HG03045 (cell line): ENCODE measurements at regions not wholly inside any gene's neighbourhood (a gene's known extent, or its start where the extent isn't known, plus 50 kb on each side); places are given as distances from the start of the nearest gene placed in this dataset.
"Not testable (repeated sequence)": the region's sequence is repeated elsewhere in the genome, so short reads cannot be mapped to it uniquely, and the experiment has no call there.

Experiments
- ATAC-seq: cut with Tn5 transposase; IDR thresholded peaks from one replicate; pipeline ENCODE4 v1.9.1; 2021; ENCODE audit warnings: mild to moderate bottlenecking, moderate library complexity; ENCODE audit not compliant: unreplicated experiment

GRCh38 chr13:54975676-54976075, 1947.1 kb downstream of the OLFM4 start:
- ATAC-seq = no peak

DNA sequence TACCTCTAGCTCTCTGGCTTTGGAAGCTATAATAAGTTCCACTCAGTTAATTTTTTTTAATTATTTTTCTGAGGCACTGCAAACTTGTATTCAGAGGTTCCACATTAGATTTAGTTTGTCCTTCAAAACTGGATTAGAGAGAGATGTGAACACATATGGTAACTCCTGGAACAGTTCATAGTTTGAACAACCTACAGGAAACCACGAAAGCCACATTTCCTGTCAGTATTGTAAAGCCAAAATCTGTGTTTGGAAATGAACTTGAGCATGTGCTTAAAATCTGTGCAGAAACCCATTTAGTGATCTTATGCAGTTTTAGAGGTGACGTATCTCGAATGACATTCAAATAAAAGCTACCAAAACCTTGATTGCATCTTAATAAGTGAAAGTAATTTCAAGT, 1952.0 kb downstream of the OLFM4 start:
- no peak for ATAC-seq

DNA sequence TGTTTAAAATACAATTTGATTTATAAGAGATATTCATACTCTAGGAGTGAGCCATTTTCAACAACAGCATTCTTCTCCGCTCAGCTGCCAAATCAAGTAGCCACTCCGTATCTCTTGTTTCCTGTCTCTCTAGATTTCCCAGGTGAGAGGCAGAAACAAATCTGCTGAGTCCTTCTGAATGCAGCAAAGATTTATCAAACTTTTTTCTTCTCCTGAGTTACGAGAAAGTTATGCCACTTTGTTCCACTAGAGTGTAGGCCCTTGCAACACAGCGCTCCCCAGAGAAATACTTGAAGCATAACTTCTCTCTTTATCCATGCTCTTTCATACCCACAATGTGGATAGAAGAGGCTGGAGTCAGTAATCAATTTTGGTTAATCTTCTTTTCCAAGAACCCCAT, 1960.8 kb downstream of the OLFM4 start:
- no peak for ATAC-seq

DNA sequence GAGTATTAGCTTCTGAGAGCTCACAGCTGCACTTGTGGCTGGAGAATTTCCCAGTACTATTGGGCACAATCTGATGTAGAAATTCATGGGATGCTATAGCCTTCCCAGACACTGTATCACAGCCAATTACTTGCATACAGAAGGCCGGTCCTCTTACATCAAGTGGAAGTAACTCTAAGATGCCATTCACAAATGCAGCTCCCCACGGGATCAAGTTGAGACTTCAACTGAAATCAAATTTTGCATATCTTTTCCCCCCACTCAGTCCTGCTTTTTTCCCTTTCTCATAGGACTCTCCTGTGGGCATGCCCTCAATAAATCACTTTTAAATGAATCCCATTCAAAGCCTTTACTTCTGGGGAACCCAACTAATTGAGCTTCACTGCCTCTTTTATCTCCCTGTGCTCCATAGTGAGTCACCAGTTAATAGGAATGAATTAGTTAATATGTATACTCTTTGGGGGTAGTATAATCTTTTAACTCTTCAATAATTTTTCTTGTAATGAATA, 1970.8 kb downstream of the OLFM4 start:
- no peak for ATAC-seq

DNA sequence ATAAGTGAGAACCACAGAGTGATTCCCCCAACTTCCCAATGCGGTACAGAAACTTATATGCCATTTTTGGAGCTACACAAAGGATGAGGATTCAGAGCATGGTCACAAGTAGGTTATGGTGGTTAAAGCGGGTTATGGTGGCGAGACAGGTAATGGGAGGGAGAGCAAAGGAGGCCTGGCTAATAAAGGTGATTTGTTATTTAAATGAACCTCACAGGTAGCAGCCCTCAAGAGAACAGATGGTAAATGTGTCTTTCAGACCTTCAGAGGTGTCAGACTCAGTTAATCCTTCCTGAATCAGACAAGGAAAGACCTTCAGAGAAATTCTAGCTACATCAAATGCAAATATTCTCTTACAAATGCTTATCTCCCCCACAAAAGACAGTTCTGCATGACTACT, 1971.4 kb downstream of the OLFM4 start:
- no peak for ATAC-seq

DNA sequence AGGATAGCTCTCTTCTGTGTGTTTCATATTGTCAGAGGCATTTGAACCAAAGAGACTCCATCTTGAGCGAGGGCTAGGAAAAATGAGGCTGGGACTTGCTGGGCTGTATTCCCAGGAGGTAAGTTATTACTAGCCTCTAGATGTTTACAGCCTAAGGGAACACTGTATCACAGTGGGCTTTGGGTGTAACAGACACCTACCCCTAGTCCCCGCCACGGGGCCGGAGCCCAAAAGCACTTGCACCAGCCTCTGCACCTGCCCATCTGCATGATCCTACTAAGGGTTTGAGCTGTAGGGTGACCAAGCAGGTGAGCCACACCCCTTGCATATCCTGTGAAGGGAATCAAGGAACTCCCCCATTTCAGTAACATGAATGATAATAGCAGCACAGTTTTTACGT, 1972.2 kb downstream of the OLFM4 start:
- ATAC-seq = no peak

- no peak for ATAC-seq
Measured at GRCh38 chr13:55001881-55002280, 1973.3 kb downstream of the OLFM4 start.

- no peak for ATAC-seq
Measured at GRCh38 chr13:55007681-55008080, 1979.1 kb downstream of the OLFM4 start.

- no peak for ATAC-seq
Measured at GRCh38 chr13:55013051-55013450, 1984.4 kb downstream of the OLFM4 start.

- ATAC-seq = no peak
Measured at GRCh38 chr13:55029280-55029679, 2000.7 kb downstream of the OLFM4 start.

DNA sequence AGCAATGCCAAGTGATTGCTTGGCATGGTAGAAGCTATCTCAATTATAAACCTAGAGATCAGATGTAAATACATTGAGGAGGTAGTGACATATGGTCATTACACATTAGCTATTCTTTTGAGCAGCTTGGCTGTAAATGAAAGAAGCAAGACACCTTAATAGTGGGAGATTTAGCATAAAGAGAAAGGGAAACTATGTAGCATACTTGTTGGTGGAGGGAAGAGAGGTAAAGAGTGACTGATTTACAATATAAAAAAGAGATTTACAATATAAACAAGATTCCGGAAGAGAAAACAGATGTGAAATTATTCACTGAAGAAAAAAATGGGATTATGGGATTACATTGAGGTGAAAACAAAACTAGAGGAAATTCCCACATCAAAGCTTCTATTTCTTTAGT, 2009.6 kb downstream of the OLFM4 start:
- no peak for ATAC-seq

DNA sequence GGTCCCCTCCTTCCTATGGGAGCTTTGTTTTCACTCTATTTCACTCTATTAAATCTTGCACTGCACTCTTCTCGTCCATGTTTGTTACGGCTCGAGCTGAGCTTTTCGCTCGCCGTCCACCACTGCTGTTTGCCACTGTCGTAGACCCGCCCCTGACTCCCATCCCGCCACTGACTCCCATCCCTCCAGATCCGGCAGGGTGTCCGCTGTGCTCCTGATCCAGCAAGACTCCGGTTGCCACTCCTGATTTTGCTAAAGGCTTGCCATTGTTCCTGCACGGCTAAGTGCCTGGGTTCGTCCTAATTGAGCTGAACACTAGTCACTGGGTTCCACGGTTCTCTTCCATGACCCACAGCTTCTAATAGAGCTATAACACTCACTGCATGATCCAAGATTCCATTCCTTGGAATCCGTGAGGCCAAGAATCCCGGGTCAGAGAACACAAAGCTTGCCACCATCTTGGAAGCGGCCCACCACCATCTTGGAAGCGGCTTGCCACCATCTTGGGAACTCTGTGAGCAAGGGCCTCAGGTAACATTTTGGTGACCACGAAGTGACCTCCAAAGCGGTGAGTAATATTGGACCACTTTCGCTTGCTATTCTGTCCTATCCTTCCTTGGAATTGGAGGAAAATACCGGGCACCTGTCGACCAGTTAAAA, 2025.4 kb downstream of the OLFM4 start:
- not testable (repeated sequence) for ATAC-seq

- not testable (repeated sequence) for ATAC-seq
Measured at GRCh38 chr13:55055666-55056065, 2027.1 kb downstream of the OLFM4 start.

GRCh38 chr13:55062662-55063061, 2034.0 kb downstream of the OLFM4 start:
- ATAC-seq = no peak

DNA sequence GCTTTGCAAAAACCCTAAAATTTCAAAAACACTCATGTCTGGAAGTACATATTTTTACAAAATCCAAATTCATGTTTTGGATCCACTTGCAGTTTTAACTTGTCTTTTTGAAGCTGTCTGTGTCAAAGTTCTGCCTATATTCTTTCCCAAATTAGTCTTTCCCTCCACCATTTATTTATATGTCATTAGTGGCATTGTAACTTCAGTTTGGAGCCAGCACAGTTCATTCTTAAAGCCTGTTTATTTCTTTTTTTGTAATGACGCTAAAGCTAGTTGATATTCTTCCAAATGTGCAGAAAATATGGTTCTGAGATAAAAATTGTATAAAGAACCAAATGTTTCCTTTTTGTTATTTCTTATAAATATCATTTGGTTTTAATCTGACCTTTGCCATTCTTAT, 2039.3 kb downstream of the OLFM4 start:
- no peak for ATAC-seq

- no peak for ATAC-seq
Measured at GRCh38 chr13:55069746-55070145, 2041.1 kb downstream of the OLFM4 start.

DNA sequence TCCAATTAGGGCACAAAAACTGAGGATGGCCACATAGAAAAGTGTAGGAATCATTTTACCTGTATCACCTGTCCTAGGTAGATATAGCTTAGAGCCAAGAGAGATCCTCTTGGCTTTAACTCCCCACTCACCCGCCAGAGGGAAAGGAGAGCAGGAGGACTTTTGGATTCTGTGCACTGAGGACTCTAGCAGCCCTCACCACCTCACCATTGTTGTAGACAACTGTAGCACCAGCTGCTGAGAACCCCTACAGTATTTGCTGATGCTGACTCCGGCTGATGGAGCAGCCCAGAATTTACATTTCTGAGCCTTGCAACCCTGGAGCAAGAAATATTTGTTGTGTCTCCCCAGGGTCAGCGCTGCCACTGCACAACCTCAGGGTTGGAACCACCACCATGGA, 2044.4 kb downstream of the OLFM4 start:
- ATAC-seq = no peak

GRCh38 chr13:55084630-55085029, 2056.0 kb downstream of the OLFM4 start:
- no peak for ATAC-seq

DNA sequence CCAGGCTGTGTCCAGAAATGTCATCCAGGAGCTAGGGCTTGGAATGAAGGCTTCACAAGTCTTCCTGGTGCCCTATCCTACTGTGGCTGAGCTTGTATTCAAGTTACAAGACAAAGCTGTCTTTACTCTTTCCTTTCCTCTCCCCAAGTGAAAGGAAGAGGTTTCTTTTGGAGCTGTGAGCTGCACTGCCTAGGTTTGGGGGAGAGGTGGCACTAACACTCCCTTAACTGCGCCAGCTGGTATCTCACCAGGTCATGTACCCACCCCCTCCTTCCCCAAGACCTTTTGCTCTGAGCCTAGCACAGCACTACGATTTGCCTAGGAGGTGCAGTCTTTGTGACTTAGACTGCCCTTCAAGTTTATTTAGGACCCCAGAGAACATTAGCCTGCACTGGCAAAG, 2053.6 kb upstream of the PRR20A start:
- no peak for ATAC-seq

- ATAC-seq = no peak
Measured at GRCh38 chr13:55090612-55091011, 2050.1 kb upstream of the PRR20A start.

DNA sequence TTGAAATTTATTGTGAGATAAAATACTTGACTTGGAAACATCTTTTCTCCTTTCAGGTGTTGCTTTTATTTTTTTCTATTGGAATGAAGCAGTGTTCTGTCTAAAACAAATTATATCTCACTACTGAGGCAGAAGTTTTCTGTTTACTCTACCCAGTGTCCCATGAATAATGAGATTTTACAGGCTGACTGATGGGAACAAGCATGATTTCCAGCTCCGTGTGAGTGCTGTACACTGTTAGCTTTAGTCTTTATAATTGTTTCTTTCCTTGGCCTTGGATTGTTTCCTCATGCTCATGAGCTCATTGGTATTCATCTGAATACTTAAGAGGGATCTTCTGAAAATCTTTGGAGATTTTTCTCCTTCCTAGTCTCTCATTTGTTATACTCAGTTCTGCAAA, 2049.5 kb upstream of the PRR20A start:
- no peak for ATAC-seq

DNA sequence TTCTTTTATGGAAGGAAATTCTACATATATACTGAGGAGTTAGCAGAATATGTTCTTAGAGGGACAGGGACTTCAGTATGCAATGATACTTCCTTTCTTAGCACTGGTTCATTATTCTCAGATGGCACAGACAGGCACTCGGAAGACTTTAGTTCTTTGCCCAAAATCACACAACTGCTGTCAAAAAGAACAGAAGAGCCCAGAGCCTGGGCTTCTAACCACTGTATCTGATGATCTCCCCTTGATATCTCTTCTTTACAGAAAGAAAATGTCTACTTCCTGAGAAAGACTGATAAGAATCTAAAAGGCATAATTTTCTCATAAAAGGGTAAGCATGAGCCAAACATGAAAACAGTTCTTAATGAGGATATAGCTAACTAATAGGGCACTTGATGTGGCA, 2034.2 kb upstream of the PRR20A start:
- ATAC-seq = no peak

GRCh38 chr13:55120631-55121030, 2020.1 kb upstream of the PRR20A start:
- ATAC-seq = no peak
